WI38 (cell line): ENCODE measurements at regions not wholly inside any gene's neighbourhood (a gene's known extent, or its start where the extent isn't known, plus 50 kb on each side); places are given as distances from the start of the nearest gene placed in this dataset.

ENCODE experiments used
- H3K4me3 ChIP-seq: 2 replicates; pipeline ENCODE4 v1.5.1; 2011; ENCODE audit warnings: low read depth, mild to moderate bottlenecking, control low read depth, low read length
- TF ChIP-seq, protein P1 (sequence below): IDR thresholded peaks from 2 replicates; pipeline ENCODE4 v1.5.1; 2012; ENCODE audit warnings: low read depth, mild to moderate bottlenecking, control low read depth, low read length

DNA sequence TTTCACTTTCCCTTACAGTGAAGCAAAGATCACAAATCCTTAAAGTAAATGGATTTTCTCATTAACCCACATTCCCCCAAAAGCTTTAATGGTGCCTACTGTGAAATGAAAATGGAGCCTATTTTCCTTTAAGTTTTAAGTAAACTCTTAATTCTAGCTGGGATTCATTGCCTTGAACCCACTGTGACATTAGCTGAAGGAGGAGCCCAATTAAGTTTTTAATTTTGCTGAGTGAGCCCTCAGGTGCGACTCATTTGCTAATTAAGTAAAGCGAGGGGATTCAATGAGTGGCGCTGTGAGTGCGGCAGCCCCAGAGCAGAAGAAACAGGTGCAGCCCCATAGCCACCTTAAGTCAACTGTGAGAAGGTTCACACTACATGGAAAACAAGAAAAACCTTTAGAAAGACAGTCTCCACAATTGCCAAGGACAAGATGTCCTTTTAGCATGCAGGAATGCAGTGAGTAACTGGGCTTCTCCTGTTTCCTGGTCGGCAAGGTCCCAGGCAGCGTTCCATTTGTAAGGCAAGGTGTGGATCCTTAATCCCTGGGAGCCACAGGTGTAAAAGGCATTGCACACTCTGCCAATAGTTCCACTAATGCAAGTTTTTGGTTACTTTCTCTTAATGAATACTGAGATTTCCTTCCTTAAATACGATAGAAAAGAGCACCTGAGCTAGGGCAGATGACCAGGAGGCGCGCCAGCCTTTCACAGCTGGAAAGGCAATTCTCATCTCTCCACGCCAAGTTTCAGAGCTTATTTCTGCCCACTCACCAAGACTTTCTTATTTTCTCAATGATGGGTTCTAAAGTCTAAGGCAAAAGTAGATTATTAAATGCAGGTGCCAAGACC, 87.7 kb downstream of the TMEM18 start:
- TF ChIP-seq, protein P1, sequence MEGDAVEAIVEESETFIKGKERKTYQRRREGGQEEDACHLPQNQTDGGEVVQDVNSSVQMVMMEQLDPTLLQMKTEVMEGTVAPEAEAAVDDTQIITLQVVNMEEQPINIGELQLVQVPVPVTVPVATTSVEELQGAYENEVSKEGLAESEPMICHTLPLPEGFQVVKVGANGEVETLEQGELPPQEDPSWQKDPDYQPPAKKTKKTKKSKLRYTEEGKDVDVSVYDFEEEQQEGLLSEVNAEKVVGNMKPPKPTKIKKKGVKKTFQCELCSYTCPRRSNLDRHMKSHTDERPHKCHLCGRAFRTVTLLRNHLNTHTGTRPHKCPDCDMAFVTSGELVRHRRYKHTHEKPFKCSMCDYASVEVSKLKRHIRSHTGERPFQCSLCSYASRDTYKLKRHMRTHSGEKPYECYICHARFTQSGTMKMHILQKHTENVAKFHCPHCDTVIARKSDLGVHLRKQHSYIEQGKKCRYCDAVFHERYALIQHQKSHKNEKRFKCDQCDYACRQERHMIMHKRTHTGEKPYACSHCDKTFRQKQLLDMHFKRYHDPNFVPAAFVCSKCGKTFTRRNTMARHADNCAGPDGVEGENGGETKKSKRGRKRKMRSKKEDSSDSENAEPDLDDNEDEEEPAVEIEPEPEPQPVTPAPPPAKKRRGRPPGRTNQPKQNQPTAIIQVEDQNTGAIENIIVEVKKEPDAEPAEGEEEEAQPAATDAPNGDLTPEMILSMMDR: no peak
- no peak overlapping the region for H3K4me3 ChIP-seq

DNA sequence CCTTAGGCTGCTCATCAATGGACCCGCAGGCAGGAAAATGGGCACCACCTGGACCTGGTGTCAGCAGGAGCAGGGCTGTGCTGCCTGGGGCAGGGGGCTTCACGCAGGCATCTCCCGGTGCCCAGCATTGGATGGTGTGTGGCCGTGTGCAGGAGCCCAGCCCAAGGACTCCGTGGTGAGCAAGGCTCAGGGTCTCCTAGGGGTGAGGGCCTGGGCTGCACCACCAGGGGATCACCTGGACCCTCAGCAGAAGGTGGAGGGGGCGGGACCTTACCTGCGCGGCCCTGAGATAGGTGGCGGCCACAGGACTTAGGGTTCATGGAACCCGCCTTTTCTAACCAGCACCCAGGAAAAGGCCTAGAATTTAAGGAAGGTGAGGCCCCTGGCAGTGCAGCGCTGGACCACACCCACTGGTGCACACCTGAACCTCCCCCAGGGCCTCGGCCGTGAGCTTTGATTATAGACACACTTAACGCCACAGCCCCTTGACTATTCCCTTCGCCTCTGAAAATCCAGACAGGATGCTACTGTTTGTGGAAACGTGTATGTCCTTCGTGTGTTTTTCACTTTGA, 89.0 kb downstream of the TMEM18 start:
- H3K4me3 ChIP-seq: no peak overlapping the region
- TF ChIP-seq, protein P1: no peak

DNA sequence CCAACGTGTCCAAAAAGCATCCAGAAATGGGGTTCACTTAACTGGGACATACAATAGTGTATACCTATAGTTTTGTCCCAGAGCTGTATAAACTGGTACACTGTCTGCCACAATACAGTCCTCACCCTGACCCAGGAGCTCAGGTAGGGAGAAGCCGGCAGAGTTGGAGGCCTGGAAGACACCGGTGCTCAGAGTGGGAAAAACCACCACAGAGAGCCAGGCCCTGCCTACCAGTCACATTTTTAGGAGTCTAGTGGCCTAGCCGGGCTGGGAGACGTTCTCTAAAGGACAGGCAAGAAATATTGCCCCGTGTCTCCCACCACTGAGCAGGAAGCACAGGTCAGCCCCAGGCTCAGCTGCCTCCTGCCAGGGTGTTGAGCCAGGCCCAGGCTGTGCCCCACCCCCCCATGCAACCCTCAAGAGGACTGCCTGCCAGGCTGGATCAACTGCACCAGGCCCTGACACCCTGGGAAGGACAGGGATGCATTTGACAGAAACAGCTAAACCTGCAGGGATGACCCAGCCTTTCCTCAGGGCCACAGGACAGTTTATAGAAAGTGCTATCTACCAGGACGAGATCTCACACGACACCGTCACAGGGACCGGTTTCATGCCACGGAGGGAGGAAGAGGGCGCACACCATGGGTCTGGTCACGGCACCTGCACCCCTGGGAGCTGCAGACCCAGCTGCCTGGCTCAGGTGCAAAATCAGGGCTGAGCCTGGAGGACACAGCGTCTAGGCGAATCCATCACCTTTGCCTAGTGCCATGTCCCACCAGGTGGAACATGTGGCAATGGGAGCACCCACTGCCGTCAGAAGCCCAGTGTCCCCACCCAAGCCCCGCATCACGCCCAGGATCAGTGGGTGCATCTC, 89.9 kb downstream of the TMEM18 start:
- TF ChIP-seq, protein P1: no peak
- no peak overlapping the region for H3K4me3 ChIP-seq

DNA sequence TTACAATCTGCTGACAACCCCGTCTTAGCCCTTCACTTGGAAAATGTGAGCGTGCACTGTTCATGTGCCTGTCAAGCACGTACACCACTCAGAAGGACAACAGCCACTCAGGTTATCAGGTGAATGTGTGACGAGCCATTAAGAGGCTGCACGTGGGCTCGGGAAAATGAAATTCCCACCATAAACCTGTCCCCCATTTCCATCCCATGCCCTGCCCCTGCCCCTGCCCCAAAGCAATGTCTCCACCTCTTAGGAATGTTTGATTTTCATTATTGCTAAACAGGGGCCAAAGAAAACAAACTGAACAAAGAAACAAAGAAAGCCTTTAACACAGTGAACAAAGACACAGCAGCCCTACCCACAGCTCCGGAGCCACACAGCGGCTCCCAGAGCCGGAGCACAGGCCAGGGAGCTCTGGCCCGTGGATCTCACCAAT, 90.5 kb downstream of the TMEM18 start:
- TF ChIP-seq, protein P1: no peak
- H3K4me3 ChIP-seq: no peak overlapping the region

DNA sequence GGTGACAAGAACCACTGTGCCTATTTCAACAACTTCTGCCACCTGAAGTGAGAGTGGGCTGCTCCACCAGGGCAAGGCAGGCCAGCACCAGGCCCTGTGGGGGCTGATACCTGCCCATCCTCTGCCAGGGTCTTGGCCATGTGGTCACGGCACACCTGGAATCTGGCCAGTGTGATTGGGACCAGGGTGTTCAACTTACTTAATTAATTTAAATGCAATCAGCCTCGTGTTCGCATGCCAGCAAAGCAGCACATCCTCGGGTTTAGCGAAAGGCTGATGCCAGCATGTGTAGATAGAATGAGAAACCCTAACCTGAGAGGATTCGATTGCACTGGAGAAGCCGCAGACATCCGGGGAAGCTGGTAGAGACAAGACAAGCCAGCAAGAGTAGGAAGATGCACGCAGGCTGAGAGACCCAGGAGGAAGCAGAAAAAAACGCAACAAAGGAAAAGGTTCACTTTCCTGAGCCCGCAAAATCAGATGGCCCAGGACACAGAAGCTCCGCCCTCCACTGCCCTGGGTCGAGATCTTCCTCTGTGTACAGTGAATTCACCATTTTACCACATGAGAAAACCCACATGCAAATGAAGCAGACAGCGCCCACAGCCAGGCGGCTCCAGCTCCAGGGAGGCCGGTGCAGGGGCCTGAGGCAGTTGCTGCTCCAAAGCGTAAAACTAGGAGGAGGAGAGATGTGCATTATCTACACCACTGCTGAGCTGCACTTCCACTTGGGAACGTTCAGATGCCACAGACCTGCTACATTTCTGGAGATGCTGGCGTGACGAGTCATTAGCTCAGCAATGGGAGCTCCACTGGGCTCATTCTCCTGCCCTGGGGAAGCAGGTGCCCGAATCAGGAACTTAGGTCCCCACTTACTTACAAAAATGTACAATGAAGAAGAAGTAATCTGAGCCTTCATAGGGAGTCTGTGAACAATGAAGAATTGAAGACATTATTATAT, 92.1 kb downstream of the TMEM18 start:
- TF ChIP-seq, protein P1: no peak
- no peak overlapping the region for H3K4me3 ChIP-seq

DNA sequence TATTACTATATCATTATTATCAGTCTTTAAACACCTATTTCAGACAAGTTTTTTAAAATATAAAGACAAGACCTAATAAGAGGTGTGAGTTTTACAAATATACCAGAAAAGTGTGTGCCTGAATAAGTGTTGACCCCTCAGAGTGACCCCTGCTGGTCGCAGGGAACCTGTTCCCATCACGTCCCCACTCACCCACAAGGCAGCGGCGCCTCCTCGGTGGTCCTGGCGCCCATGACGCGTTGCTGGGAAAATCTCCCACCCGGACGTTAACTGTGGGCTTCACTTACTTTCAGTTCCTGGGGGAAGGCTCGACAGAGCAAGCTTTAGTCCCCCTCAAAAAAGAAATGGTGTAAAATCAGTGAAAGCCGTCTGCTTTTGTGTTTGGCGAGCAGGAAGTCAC, 93.5 kb downstream of the TMEM18 start:
- TF ChIP-seq, protein P1: no peak

More for the DNA sequence above, 93.5 kb downstream of the TMEM18 start:
- no peak overlapping the region for H3K4me3 ChIP-seq
